ENCODE measurements at regions not wholly inside any gene's neighbourhood (a gene's known extent, or its start where the extent isn't known, plus 50 kb on each side); places are given as distances from the start of the nearest gene placed in this dataset.

GRCh38 chr1:56357927-56358690 is 221.3 kb downstream of the PLPP3 start:
- Histone ChIP-seq H3K36me3 (ENCODE audit: control insufficient read depth in 2 of 2, insufficient read depth in 2 of 2, low read length in 1 of 2) (no peaks in the 10 kb centered on the region), H3K4me3 (no peak overlapping the region), H4K20me1 (ENCODE audit: control insufficient read depth, insufficient read depth) (no peaks in the 10 kb centered on the region), H3K9me3 (replicated peaks; ENCODE audit: control insufficient read depth, insufficient read depth, low read length) (no peaks in the 10 kb centered on the region), H3K4me2 (ENCODE audit: control insufficient read depth, insufficient read depth) (no peak overlapping the region), H3K4me1 (ENCODE audit: control insufficient read depth, insufficient read depth, low read length) (no peaks in the 10 kb centered on the region), H2AFZ (ENCODE audit: control insufficient read depth, low read depth, low read length) (no peak overlapping the region), H3K27me3 (replicated peaks in 1 of 2; ENCODE audit: control insufficient read depth in 2 of 2, insufficient read depth in 2 of 2, low read length in 1 of 2) (no peaks in the 10 kb centered on the region), H3K27ac (ENCODE audit: control insufficient read depth, insufficient read depth) (no peak overlapping the region), H3K9ac (ENCODE audit: control insufficient read depth, insufficient read depth, low read length) (no peak overlapping the region), H3K79me2 (ENCODE audit: control insufficient read depth, insufficient read depth, low read length) (no peaks in the 10 kb centered on the region)
- in situ Hi-C loops (cut with MboI), result no loop called here
- ChIA-PET RAD21 (ENCODE audit: unreplicated experiment) (no interaction called here), SMC1A (ENCODE audit: uncharacterized antibody, unreplicated experiment) (interaction anchor here (0.6 to 1.9 kb wide), 5 partner anchors 8 to 34 kb away, joined by 3 to 5 read pairs (median 3); no protein-coding TSS in a partner anchor), CTCF (interaction anchor here (1.2 kb wide), 1 partner anchor 14 kb away, joined by 3 read pairs; no protein-coding TSS in a partner anchor), POLR2A (interaction anchor here (1.9 kb wide), 1 partner anchor 15 kb away, joined by 8 read pairs; no protein-coding TSS in a partner anchor)
- no TSS peak for BruUV-seq (replicated peaks)
- ATAC-seq, result no peak; the same call in 1 of the 3 replicates
- FAIRE-seq, result no peak
- intact Hi-C loops (cut with micrococcal nuclease; ENCODE audit: unreplicated experiment), result no loop called here
- no peak for DNase-seq (ENCODE audit: low read depth, low spot score)
- 19% methylated on average over 3 of the region's 3 CpGs for WGBS (ENCODE audit: insufficient coverage, insufficient replicate concordance, low lambda C conversion rate, missing lambda C conversion rate)
- TF ChIP-seq CEBPZ (IDR thresholded peaks at IDR 0.05; ENCODE audit: low read depth, low read length) (no peak), PAX5 (IDR thresholded peaks at IDR 0.05; ENCODE audit: borderline replicate concordance, low read depth, low read length) (no peak), NR2C1 (IDR thresholded peaks at IDR 0.05) (no peak), JUND (IDR thresholded peaks at IDR 0.05; ENCODE audit: low read depth, low read length) (no peak), SMC3 (IDR thresholded peaks at IDR 0.05; ENCODE audit: borderline replicate concordance, low read length) (no peak), ATF7 (IDR thresholded peaks at IDR 0.05; ENCODE audit: low read depth) (no peak), BRCA1 (IDR thresholded peaks at IDR 0.05; ENCODE audit: low read depth, low read length) (no peak), TARDBP (IDR thresholded peaks at IDR 0.05; ENCODE audit: borderline replicate concordance) (no peak), ESRRA (IDR thresholded peaks at IDR 0.05; ENCODE audit: low read length) (no peak), RFX5 (IDR thresholded peaks at IDR 0.05; ENCODE audit: low read depth, low read length) (no peak), CUX1 (IDR thresholded peaks at IDR 0.05; ENCODE audit: insufficient replicate concordance, low read depth, low read length) (no peak), RELB (IDR thresholded peaks at IDR 0.05; ENCODE audit: low read depth) (no peak)
